Panc1 (cell line): ENCODE measurements at regions not wholly inside any gene's neighbourhood (a gene's known extent, or its start where the extent isn't known, plus 50 kb on each side); places are given as distances from the start of the nearest gene placed in this dataset.

Experiments used
- TF ChIP-seq, protein P1 (sequence below), 2 experiments: IDR thresholded peaks; 2 replicates each; pipeline ENCODE4 v1.6.1; 2011 to 2012; ENCODE audit warnings: low read depth in 2 of 2, control low read depth in 1 of 2, low read length in 1 of 2, mild to moderate bottlenecking in 1 of 2, moderate library complexity in 1 of 2; ENCODE audit not compliant: insufficient read depth in 1 of 2
- TF ChIP-seq, protein P2 (sequence below): fragments of 450-650 bp; IDR thresholded peaks from 2 replicates; pipeline ENCODE4 v1.5.1; 2017; ENCODE audit warnings: mild to moderate bottlenecking

DNA sequence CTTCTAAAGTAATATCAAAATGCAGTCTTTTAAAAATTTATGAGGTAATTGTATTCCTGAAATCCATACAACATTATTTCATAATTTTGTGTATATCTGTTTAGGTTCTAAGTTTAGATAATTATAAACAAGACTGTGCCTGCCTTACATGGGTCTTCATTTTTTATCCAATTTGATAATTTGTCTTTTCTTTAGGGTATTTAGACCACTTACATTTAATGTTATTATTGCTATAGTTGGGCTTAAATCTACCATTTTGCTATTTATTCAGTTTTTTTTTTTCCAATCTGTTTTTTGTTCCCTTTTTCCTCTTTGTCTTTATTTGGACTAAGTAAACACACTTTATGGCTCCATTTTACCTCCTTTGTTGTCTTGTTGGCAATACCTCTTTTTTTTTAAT lies 312.5 kb upstream of the MEX3C start:
- TF ChIP-seq, protein P1, sequence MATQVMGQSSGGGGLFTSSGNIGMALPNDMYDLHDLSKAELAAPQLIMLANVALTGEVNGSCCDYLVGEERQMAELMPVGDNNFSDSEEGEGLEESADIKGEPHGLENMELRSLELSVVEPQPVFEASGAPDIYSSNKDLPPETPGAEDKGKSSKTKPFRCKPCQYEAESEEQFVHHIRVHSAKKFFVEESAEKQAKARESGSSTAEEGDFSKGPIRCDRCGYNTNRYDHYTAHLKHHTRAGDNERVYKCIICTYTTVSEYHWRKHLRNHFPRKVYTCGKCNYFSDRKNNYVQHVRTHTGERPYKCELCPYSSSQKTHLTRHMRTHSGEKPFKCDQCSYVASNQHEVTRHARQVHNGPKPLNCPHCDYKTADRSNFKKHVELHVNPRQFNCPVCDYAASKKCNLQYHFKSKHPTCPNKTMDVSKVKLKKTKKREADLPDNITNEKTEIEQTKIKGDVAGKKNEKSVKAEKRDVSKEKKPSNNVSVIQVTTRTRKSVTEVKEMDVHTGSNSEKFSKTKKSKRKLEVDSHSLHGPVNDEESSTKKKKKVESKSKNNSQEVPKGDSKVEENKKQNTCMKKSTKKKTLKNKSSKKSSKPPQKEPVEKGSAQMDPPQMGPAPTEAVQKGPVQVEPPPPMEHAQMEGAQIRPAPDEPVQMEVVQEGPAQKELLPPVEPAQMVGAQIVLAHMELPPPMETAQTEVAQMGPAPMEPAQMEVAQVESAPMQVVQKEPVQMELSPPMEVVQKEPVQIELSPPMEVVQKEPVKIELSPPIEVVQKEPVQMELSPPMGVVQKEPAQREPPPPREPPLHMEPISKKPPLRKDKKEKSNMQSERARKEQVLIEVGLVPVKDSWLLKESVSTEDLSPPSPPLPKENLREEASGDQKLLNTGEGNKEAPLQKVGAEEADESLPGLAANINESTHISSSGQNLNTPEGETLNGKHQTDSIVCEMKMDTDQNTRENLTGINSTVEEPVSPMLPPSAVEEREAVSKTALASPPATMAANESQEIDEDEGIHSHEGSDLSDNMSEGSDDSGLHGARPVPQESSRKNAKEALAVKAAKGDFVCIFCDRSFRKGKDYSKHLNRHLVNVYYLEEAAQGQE (IDR thresholded peaks at IDR 0.05; ENCODE audit: insufficient read depth in 1 of 2, low read depth in 2 of 2, low read length in 1 of 2) = no peak
- TF ChIP-seq, protein P2, sequence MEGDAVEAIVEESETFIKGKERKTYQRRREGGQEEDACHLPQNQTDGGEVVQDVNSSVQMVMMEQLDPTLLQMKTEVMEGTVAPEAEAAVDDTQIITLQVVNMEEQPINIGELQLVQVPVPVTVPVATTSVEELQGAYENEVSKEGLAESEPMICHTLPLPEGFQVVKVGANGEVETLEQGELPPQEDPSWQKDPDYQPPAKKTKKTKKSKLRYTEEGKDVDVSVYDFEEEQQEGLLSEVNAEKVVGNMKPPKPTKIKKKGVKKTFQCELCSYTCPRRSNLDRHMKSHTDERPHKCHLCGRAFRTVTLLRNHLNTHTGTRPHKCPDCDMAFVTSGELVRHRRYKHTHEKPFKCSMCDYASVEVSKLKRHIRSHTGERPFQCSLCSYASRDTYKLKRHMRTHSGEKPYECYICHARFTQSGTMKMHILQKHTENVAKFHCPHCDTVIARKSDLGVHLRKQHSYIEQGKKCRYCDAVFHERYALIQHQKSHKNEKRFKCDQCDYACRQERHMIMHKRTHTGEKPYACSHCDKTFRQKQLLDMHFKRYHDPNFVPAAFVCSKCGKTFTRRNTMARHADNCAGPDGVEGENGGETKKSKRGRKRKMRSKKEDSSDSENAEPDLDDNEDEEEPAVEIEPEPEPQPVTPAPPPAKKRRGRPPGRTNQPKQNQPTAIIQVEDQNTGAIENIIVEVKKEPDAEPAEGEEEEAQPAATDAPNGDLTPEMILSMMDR = no peak
